Glomerular visceral epithelial cell (primary cell): ENCODE measurements at regions not wholly inside any gene's neighbourhood (a gene's known extent, or its start where the extent isn't known, plus 50 kb on each side); places are given as distances from the start of the nearest gene placed in this dataset.
"Not testable (repeated sequence)": the region's sequence is repeated elsewhere in the genome, so short reads cannot be mapped to it uniquely, and the experiment has no call there.

Experiments
- DNase-seq: peaks from one replicate; pipeline ENCODE4 v3.0.0-alpha.2; 2016; ENCODE audit errors: extremely low spot score

- no peak for DNase-seq
Measured at GRCh38 chr2:138218397-138218796, 254.1 kb downstream of the HNMT start.

- no peak for DNase-seq
Measured at GRCh38 chr2:138219961-138220360, 255.7 kb downstream of the HNMT start.

GRCh38 chr2:138221358-138221757, 257.1 kb downstream of the HNMT start:
- no peak for DNase-seq

GRCh38 chr2:138223319-138223718, 259.0 kb downstream of the HNMT start:
- DNase-seq: peak; percentile 24

GRCh38 chr2:138227195-138227594, 262.9 kb downstream of the HNMT start:
- DNase-seq: no peak

GRCh38 chr2:138228101-138228500, 263.8 kb downstream of the HNMT start:
- DNase-seq: no peak

GRCh38 chr2:138234265-138234664, 267.3 kb upstream of the SPOPL start:
- no peak for DNase-seq

- no peak for DNase-seq
Measured at GRCh38 chr2:138235041-138235440, 266.5 kb upstream of the SPOPL start.

- DNase-seq: no peak
Measured at GRCh38 chr2:138236142-138236541, 265.4 kb upstream of the SPOPL start.

- no peak for DNase-seq
Measured at GRCh38 chr2:138237667-138238384, 263.7 kb upstream of the SPOPL start.

- no peak for DNase-seq
Measured at GRCh38 chr2:138238908-138239307, 262.7 kb upstream of the SPOPL start.

- no peak for DNase-seq
Measured at GRCh38 chr2:138239902-138240491, 261.6 kb upstream of the SPOPL start.

GRCh38 chr2:138243372-138243771, 258.2 kb upstream of the SPOPL start:
- no peak for DNase-seq

GRCh38 chr2:138244501-138244925, 257.1 kb upstream of the SPOPL start:
- DNase-seq: peak; percentile 18

GRCh38 chr2:138245310-138245709, 256.3 kb upstream of the SPOPL start:
- no peak for DNase-seq

- no peak for DNase-seq
Measured at GRCh38 chr2:138247302-138247701, 254.3 kb upstream of the SPOPL start.

- DNase-seq: no peak
Measured at GRCh38 chr2:138249207-138249606, 252.4 kb upstream of the SPOPL start.

GRCh38 chr2:138250843-138251320, 250.7 kb upstream of the SPOPL start:
- not testable (repeated sequence) for DNase-seq

- no peak for DNase-seq
Measured at GRCh38 chr2:138252587-138252986, 249.0 kb upstream of the SPOPL start.

GRCh38 chr2:138255670-138256069, 245.9 kb upstream of the SPOPL start:
- DNase-seq: no peak

GRCh38 chr2:138267161-138267901, 234.2 kb upstream of the SPOPL start:
- DNase-seq: peak; percentile 65

GRCh38 chr2:138267902-138268254, 233.7 kb upstream of the SPOPL start:
- DNase-seq: peak; percentile 46

GRCh38 chr2:138269765-138270164, 231.8 kb upstream of the SPOPL start:
- DNase-seq: no peak
